GM23338 (cell line): ENCODE measurements at regions not wholly inside any gene's neighbourhood (a gene's known extent, or its start where the extent isn't known, plus 50 kb on each side); places are given as distances from the start of the nearest gene placed in this dataset.

Experiments
- ATAC-seq: fragments of 200-7000 bp; cut with Tn5 transposase; 3 replicates; pipeline ENCODE4 v1.9.1; 2020
- DNase-seq: peaks from one replicate; pipeline ENCODE4 v3.0.0-alpha.2; 2015; ENCODE audit warnings: low spot score
- H2AFZ ChIP-seq: fragments of 200-600 bp; sonication (generic); 2 replicates; pipeline ENCODE4 v1.8.0; 2016; ENCODE audit warnings: antibody characterized with exemption, mild to moderate bottlenecking, moderate library complexity
- H3F3A ChIP-seq: fragments of 200-600 bp; sonication (generic); replicated peaks from 2 replicates; pipeline ENCODE4 v1.8.0; 2017; ENCODE audit warnings: antibody characterized with exemption, mixed run types, low read depth
- H3K27ac ChIP-seq: fragments of 200-600 bp; sonication (generic); 2 replicates; pipeline ENCODE4 v1.6.1; 2016; ENCODE audit warnings: low read depth
- H3K27me3 ChIP-seq: fragments of 200-600 bp; sonication (generic); 2 replicates; pipeline ENCODE4 v1.8.0; 2016; ENCODE audit warnings: mild to moderate bottlenecking, mixed run types, moderate library complexity; ENCODE audit not compliant: insufficient read depth
- H3K36me3 ChIP-seq: fragments of 200-600 bp; sonication (generic); 2 replicates; pipeline ENCODE4 v1.8.0; 2016; ENCODE audit warnings: mild to moderate bottlenecking; ENCODE audit not compliant: insufficient read depth
- H3K4me1 ChIP-seq: fragments of 200-600 bp; sonication (generic); 2 replicates; pipeline ENCODE4 v1.8.0; 2016; ENCODE audit warnings: mild to moderate bottlenecking, moderate library complexity; ENCODE audit not compliant: insufficient read depth
- H3K4me2 ChIP-seq: fragments of 200-600 bp; sonication (generic); 2 replicates; pipeline ENCODE4 v1.7.1; 2017; ENCODE audit warnings: mixed run types
- H3K4me3 ChIP-seq: fragments of 200-600 bp; sonication (generic); 2 replicates; pipeline ENCODE4 v1.6.1; 2016; ENCODE audit warnings: mixed run types
- H3K79me2 ChIP-seq: fragments of 200-600 bp; sonication (generic); replicated peaks from 2 replicates; pipeline ENCODE4 v1.8.0; 2017; ENCODE audit warnings: mild to moderate bottlenecking; ENCODE audit not compliant: insufficient read depth
- H3K9me2 ChIP-seq: fragments of 200-600 bp; sonication (generic); 2 replicates; pipeline ENCODE4 v1.8.0; 2017; ENCODE audit not compliant: insufficient read depth
- H4K20me1 ChIP-seq: fragments of 200-600 bp; sonication (generic); replicated peaks from 2 replicates; pipeline ENCODE4 v1.8.0; 2017; ENCODE audit warnings: mild to moderate bottlenecking; ENCODE audit not compliant: insufficient read depth
- H3K27ac Mint-ChIP-seq: 2 replicates; pipeline ENCODE4 v1.8.0; 2020; ENCODE audit warnings: inconsistent platforms, mild to moderate bottlenecking, moderate library complexity, mixed read lengths
- H3K27me3 Mint-ChIP-seq: 3 replicates; pipeline ENCODE4 v1.8.0; 2022; ENCODE audit warnings: low read depth, mild to moderate bottlenecking, moderate library complexity, mixed read lengths, inconsistent platforms; ENCODE audit not compliant: insufficient read depth, poor library complexity
- H3K36me3 Mint-ChIP-seq: 3 replicates; pipeline ENCODE4 v1.8.0; 2021; ENCODE audit warnings: low read depth, mild to moderate bottlenecking, inconsistent platforms, moderate library complexity, mixed read lengths
- H3K4me1 Mint-ChIP-seq: 3 replicates; pipeline ENCODE4 v1.8.0; 2020; ENCODE audit warnings: mild to moderate bottlenecking, inconsistent platforms, mixed read lengths
- H3K4me3 Mint-ChIP-seq: 3 replicates; pipeline ENCODE4 v1.8.0; 2021; ENCODE audit warnings: moderate library complexity, mild to moderate bottlenecking, inconsistent platforms, mixed read lengths
- H3K9me3 Mint-ChIP-seq: 3 replicates; pipeline ENCODE4 v1.8.0; 2020; ENCODE audit warnings: moderate library complexity, mild to moderate bottlenecking, inconsistent platforms, mixed read lengths
- TF ChIP-seq, protein P1 (sequence below): fragments of 250-450 bp; sonication (Bioruptor Pico); IDR thresholded peaks from 2 replicates; pipeline ENCODE4 v1.5.0; 2020; ENCODE audit warnings: mild to moderate bottlenecking, moderate library complexity
- TF ChIP-seq, protein P2 (sequence below): IDR thresholded peaks from one replicate; pipeline ENCODE4 v1.6.1; 2018; ENCODE audit warnings: antibody characterized with exemption; ENCODE audit not compliant: unreplicated experiment

DNA sequence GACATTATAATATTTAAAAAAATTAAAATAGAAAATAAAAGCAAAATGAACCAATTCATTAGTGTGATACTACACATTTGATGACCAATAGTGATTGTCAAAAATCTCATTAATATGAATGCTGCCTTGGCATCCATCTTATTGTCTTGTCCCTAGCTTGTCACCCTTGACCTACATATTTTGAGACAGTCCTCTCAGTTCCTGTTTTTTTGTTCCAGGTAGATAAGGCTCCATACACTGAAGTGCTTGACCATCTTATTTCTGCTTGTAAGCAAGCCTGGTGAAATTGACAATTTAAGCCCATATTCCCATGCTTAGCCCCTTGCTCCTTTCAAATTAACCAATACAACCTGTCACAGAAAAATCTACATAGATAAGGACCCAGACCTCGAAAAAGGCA is 534.0 kb upstream of the FMR1 start (continued):
- TF ChIP-seq, protein P1, sequence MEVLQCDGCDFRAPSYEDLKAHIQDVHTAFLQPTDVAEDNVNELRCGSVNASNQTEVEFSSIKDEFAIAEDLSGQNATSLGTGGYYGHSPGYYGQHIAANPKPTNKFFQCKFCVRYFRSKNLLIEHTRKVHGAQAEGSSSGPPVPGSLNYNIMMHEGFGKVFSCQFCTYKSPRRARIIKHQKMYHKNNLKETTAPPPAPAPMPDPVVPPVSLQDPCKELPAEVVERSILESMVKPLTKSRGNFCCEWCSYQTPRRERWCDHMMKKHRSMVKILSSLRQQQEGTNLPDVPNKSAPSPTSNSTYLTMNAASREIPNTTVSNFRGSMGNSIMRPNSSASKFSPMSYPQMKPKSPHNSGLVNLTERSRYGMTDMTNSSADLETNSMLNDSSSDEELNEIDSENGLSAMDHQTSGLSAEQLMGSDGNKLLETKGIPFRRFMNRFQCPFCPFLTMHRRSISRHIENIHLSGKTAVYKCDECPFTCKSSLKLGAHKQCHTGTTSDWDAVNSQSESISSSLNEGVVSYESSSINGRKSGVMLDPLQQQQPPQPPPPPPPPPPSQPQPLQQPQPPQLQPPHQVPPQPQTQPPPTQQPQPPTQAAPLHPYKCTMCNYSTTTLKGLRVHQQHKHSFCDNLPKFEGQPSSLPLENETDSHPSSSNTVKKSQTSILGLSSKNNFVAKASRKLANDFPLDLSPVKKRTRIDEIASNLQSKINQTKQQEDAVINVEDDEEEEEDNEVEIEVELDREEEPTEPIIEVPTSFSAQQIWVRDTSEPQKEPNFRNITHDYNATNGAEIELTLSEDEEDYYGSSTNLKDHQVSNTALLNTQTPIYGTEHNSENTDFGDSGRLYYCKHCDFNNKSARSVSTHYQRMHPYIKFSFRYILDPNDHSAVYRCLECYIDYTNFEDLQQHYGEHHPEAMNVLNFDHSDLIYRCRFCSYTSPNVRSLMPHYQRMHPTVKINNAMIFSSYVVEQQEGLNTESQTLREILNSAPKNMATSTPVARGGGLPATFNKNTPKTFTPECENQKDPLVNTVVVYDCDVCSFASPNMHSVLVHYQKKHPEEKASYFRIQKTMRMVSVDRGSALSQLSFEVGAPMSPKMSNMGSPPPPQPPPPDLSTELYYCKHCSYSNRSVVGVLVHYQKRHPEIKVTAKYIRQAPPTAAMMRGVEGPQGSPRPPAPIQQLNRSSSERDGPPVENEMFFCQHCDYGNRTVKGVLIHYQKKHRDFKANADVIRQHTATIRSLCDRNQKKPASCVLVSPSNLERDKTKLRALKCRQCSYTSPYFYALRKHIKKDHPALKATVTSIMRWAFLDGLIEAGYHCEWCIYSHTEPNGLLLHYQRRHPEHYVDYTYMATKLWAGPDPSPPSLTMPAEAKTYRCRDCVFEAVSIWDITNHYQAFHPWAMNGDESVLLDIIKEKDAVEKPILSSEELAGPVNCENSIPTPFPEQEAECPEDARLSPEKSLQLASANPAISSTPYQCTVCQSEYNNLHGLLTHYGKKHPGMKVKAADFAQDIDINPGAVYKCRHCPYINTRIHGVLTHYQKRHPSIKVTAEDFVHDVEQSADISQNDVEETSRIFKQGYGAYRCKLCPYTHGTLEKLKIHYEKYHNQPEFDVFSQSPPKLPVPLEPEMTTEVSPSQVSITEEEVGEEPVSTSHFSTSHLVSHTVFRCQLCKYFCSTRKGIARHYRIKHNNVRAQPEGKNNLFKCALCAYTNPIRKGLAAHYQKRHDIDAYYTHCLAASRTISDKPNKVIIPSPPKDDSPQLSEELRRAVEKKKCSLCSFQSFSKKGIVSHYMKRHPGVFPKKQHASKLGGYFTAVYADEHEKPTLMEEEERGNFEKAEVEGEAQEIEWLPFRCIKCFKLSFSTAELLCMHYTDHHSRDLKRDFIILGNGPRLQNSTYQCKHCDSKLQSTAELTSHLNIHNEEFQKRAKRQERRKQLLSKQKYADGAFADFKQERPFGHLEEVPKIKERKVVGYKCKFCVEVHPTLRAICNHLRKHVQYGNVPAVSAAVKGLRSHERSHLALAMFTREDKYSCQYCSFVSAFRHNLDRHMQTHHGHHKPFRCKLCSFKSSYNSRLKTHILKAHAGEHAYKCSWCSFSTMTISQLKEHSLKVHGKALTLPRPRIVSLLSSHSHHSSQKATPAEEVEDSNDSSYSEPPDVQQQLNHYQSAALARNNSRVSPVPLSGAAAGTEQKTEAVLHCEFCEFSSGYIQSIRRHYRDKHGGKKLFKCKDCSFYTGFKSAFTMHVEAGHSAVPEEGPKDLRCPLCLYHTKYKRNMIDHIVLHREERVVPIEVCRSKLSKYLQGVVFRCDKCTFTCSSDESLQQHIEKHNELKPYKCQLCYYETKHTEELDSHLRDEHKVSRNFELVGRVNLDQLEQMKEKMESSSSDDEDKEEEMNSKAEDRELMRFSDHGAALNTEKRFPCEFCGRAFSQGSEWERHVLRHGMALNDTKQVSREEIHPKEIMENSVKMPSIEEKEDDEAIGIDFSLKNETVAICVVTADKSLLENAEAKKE, result no peak

DNA sequence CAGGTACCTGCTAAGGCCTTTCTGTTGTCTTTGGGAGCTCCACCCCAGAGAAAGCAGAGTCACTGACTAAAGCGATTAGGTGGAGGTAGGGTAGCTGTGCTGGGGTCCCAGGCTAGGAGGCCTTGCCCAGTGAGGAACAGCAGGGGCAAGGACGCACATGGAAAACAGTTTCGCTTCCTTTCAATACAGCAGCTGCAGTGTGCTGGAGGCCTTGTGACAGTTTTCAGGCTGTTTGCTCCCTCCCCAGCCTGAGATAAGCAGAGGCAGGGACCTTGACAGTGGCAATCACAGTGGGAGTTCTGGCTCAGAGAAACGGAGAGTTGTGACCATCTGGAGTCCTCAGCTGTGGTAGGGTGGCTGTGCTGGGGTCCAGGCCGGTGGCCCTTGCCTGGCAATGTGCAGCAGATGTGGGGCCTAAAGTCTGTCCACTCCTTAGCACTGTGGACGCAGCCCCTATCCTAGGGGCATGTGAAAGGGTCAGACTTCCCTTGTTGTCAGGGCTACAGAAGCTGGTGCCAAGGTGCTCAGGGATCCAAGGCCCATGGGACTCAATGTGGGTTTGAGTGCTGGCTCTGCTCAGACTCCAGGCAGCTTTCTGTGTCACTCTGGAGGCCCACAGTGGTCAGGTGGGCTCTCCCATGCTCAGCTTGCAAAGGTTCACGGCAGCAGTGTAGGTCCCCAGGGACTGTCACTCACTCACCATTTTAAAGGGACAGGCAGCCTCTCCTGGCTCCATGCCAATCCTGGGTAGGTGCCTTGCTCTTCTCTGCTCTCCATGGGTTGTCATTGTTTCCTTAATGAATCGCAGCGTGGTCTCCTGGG is 534.9 kb upstream of the FMR1 start:
- no peaks in the 10 kb centered on the region for H3K36me3 Mint-ChIP-seq
- H2AFZ ChIP-seq, result no peak overlapping the region
- no peaks in the 10 kb centered on the region for H3K79me2 ChIP-seq
- H3K9me3 Mint-ChIP-seq, result no peaks in the 10 kb centered on the region
- no peaks in the 10 kb centered on the region for H4K20me1 ChIP-seq
- DNase-seq (no peak), ATAC-seq (peak; percentile 56)
- H3K27me3 Mint-ChIP-seq, result no peaks in the 10 kb centered on the region
- no peak overlapping the region for H3K4me3 ChIP-seq
- H3K4me2 ChIP-seq, result no peak overlapping the region
- H3K27ac ChIP-seq, result no peak overlapping the region
- no peaks in the 10 kb centered on the region for H3K36me3 ChIP-seq
- H3K4me3 Mint-ChIP-seq, result no peak overlapping the region
- no peak overlapping the region for H3K27ac Mint-ChIP-seq
- no peaks in the 10 kb centered on the region for H3K27me3 ChIP-seq
- no peaks in the 10 kb centered on the region for H3K4me1 ChIP-seq
- no peaks in the 10 kb centered on the region for H3F3A ChIP-seq
- H3K9me2 ChIP-seq, result no peaks in the 10 kb centered on the region
- peaks cover 13% of the 10 kb centered on the region for H3K4me1 Mint-ChIP-seq
- TF ChIP-seq, protein P1, result no peak
- TF ChIP-seq, protein P2, sequence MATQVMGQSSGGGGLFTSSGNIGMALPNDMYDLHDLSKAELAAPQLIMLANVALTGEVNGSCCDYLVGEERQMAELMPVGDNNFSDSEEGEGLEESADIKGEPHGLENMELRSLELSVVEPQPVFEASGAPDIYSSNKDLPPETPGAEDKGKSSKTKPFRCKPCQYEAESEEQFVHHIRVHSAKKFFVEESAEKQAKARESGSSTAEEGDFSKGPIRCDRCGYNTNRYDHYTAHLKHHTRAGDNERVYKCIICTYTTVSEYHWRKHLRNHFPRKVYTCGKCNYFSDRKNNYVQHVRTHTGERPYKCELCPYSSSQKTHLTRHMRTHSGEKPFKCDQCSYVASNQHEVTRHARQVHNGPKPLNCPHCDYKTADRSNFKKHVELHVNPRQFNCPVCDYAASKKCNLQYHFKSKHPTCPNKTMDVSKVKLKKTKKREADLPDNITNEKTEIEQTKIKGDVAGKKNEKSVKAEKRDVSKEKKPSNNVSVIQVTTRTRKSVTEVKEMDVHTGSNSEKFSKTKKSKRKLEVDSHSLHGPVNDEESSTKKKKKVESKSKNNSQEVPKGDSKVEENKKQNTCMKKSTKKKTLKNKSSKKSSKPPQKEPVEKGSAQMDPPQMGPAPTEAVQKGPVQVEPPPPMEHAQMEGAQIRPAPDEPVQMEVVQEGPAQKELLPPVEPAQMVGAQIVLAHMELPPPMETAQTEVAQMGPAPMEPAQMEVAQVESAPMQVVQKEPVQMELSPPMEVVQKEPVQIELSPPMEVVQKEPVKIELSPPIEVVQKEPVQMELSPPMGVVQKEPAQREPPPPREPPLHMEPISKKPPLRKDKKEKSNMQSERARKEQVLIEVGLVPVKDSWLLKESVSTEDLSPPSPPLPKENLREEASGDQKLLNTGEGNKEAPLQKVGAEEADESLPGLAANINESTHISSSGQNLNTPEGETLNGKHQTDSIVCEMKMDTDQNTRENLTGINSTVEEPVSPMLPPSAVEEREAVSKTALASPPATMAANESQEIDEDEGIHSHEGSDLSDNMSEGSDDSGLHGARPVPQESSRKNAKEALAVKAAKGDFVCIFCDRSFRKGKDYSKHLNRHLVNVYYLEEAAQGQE, result no peak
